ENCODE measurements at regions not wholly inside any gene's neighbourhood (a gene's known extent, or its start where the extent isn't known, plus 50 kb on each side); places are given as distances from the start of the nearest gene placed in this dataset.

- ChIA-PET POLR2A (no interaction called here), CTCF (no interaction called here)
- Mint-ChIP-seq H3K27me3 (ENCODE audit: low read depth) (no peaks in the 10 kb centered on the region), H3K4me1 (no peaks in the 10 kb centered on the region), H3K4me3 (no peak overlapping the region), H3K27ac (no peak overlapping the region), H3K36me3 (no peaks in the 10 kb centered on the region), H3K9me3 (peaks cover 21% of the 10 kb centered on the region)
- DNase-seq (ENCODE audit: low spot score) (no peak), ATAC-seq (no peak)
- TF ChIP-seq SOX15 (CRISPR knock-in tag; IDR thresholded peaks at IDR 0.05), result no peak
- TF ChIP-seq GABPB1 (CRISPR knock-in tag; IDR thresholded peaks at IDR 0.05), result no peak
- TF ChIP-seq ERG (CRISPR knock-in tag; IDR thresholded peaks at IDR 0.05), result no peak
- no peak for TF ChIP-seq SP1 (CRISPR knock-in tag; conservative IDR thresholded peaks at IDR 0.05)
- no peak for TF ChIP-seq CTCF (IDR thresholded peaks at IDR 0.05)
- no peak for TF ChIP-seq TEAD1 (CRISPR knock-in tag; IDR thresholded peaks at IDR 0.05)
- TF ChIP-seq HMGA2 (CRISPR knock-in tag; IDR thresholded peaks at IDR 0.05), result no peak
Observed at GRCh38 chr6:119598883-119599282, 249.3 kb upstream of the MAN1A1 start.

- H3K36me3 Mint-ChIP-seq, result no peaks in the 10 kb centered on the region
Observed at GRCh38 chr6:119594907-119595306, 245.3 kb upstream of the MAN1A1 start.

More at GRCh38 chr6:119594907-119595306, 245.3 kb upstream of the MAN1A1 start:
- Mint-ChIP-seq H3K27me3 (ENCODE audit: low read depth) (no peaks in the 10 kb centered on the region), H3K9me3 (peaks cover 21% of the 10 kb centered on the region), H3K27ac (no peak overlapping the region), H3K4me1 (peaks cover 7% of the 10 kb centered on the region), H3K4me3 (no peak overlapping the region)
- DNase-seq (ENCODE audit: low spot score), result no peak
- TF ChIP-seq ATF6 (CRISPR knock-in tag; IDR thresholded peaks at IDR 0.05) (no peak), CREM (CRISPR knock-in tag; IDR thresholded peaks at IDR 0.05) (no peak), RORB (CRISPR knock-in tag; IDR thresholded peaks at IDR 0.05) (no peak), FOXJ3 (CRISPR knock-in tag; IDR thresholded peaks at IDR 0.05; ENCODE audit: borderline replicate concordance) (no peak), USF1 (CRISPR knock-in tag; IDR thresholded peaks at IDR 0.05) (no peak), MXD4 (CRISPR knock-in tag; IDR thresholded peaks at IDR 0.05; ENCODE audit: borderline replicate concordance) (no peak), HMGXB4 (CRISPR knock-in tag; IDR thresholded peaks at IDR 0.05) (no peak), USF2 (CRISPR knock-in tag; IDR thresholded peaks at IDR 0.05) (no peak), TP53 (CRISPR knock-in tag; IDR thresholded peaks at IDR 0.05) (no peak), NFE2L1 (CRISPR knock-in tag; IDR thresholded peaks at IDR 0.05) (no peak), GABPB1 (CRISPR knock-in tag; IDR thresholded peaks at IDR 0.05) (no peak), TEAD4 (CRISPR knock-in tag; IDR thresholded peaks at IDR 0.05) (no peak), ZNF263 (CRISPR knock-in tag; IDR thresholded peaks at IDR 0.05; ENCODE audit: low read depth) (no peak), EMX1 (CRISPR knock-in tag; IDR thresholded peaks at IDR 0.05) (no peak)
- ChIA-PET CTCF (no interaction called here), POLR2A (no interaction called here)
- no peak for ATAC-seq
